HepG2 (cell line): ENCODE measurements at regions not wholly inside any gene's neighbourhood (a gene's known extent, or its start where the extent isn't known, plus 50 kb on each side); places are given as distances from the start of the nearest gene placed in this dataset.

Experiments
- ATAC-seq: fragments of 200-7000 bp; cut with Tn5 transposase; 3 replicates; pipeline ENCODE4 v1.9.1; 2020; ENCODE audit warnings: mild to moderate bottlenecking, moderate library complexity
- BruUV-seq: library from RNA; stranded (reverse); fragments of 400-500 nt; replicated peaks from 2 replicates; lab custom pipeline; 2021; lab: Mats Ljungman, UMichigan
- CTCF ChIA-PET: fragments of 300-600 bp; formaldehyde crosslinking; extraction: SDS; loops from one replicate; lab custom pipeline; 2021; ENCODE audit warnings: low total read pairs, inconsistent platforms, low intra/inter-chr PET ratio; lab: Yijun Ruan, JAX
- POLR2A ChIA-PET: fragments of 350-600 bp; sonication (Branson Sonifier 250); formaldehyde crosslinking; loops from one replicate; lab custom pipeline; 2020; ENCODE audit warnings: antibody characterized with exemption, inconsistent platforms; lab: Yijun Ruan, JAX
- DNase-seq: peaks from one replicate; pipeline ENCODE4 v3.0.0-alpha.2; 2015; ENCODE audit warnings: low spot score
- FAIRE-seq: peaks from 3 replicates; lab custom pipeline; 2011; peaks lifted over from hg19 to GRCh38; lab: Jason Lieb, UNC
- H2AFZ ChIP-seq: one replicate; pipeline ENCODE4 v1.6.1; 2011; ENCODE audit warnings: low read length, inconsistent platforms
- H3K27ac ChIP-seq: fragments of 300-600 bp; 3 replicates; pipeline ENCODE4 v1.8.0; 2011; ENCODE audit warnings: mixed run types, mild to moderate bottlenecking, mixed read lengths, low read length, inconsistent platforms; ENCODE audit not compliant: insufficient read depth; ENCODE audit errors: extremely low read length
- H3K27me3 ChIP-seq, 2 experiments: fragments of 200-600 bp in 1 of 2; 2 replicates in 1 of 2; 3 replicates in 1 of 2; pipeline versions ENCODE4 v1.6.0 to v1.8.0; 2011; ENCODE audit warnings: low read length in 2 of 2, mild to moderate bottlenecking in 2 of 2, moderate library complexity in 2 of 2, inconsistent platforms in 1 of 2; ENCODE audit not compliant: insufficient read depth in 2 of 2, control insufficient read depth in 1 of 2
- H3K36me3 ChIP-seq, 2 experiments: fragments of 200-600 bp in 1 of 2; replicated peaks in 1 of 2; 2 replicates in 1 of 2; 3 replicates in 1 of 2; pipeline versions ENCODE4 v1.5.1 to v1.8.0; 2011; ENCODE audit warnings: low read length in 2 of 2, inconsistent platforms in 1 of 2; ENCODE audit not compliant: insufficient read depth in 2 of 2, control insufficient read depth in 1 of 2
- H3K4me1 ChIP-seq: 2 replicates; pipeline ENCODE4 v1.5.1; 2012; ENCODE audit warnings: low read length, inconsistent platforms; ENCODE audit not compliant: insufficient read depth
- H3K4me2 ChIP-seq: 2 replicates; pipeline ENCODE4 v1.6.0; 2011; ENCODE audit warnings: low read depth, low read length, inconsistent platforms
- H3K4me3 ChIP-seq, 3 experiments: fragments of 200-600 bp in 1 of 3; sonication (generic), shearing (Covaris generic) in 1 of 3; replicated peaks in 1 of 3; 2 replicates each; pipeline ENCODE4 v1.5.1; 2011 to 2016; ENCODE audit warnings: low read length in 3 of 3, inconsistent platforms in 2 of 3, low read depth in 2 of 3, mild to moderate bottlenecking in 2 of 3, control low read depth in 1 of 3, mixed read lengths in 1 of 3; ENCODE audit not compliant: insufficient read depth in 1 of 3
- H3K79me2 ChIP-seq: one replicate; pipeline ENCODE4 v1.6.1; 2011; ENCODE audit warnings: low read length, inconsistent platforms; ENCODE audit not compliant: insufficient read depth
- H3K9ac ChIP-seq: 2 replicates; pipeline ENCODE4 v1.6.0; 2011; ENCODE audit warnings: mild to moderate bottlenecking, low read depth, low read length, inconsistent platforms; ENCODE audit not compliant: insufficient read depth
- H3K9me3 ChIP-seq: 2 replicates; pipeline ENCODE4 v1.5.1; 2012; ENCODE audit warnings: mild to moderate bottlenecking, low read length
- H4K20me1 ChIP-seq: 2 replicates; pipeline ENCODE4 v1.6.0; 2011; ENCODE audit warnings: inconsistent platforms, mild to moderate bottlenecking, low read length, moderate library complexity; ENCODE audit not compliant: insufficient read depth
- DNMT3B ChIP-seq: conservative IDR thresholded peaks from 2 replicates; pipeline ENCODE4 v1.6.1; 2016; ENCODE audit warnings: missing biosample characterization, control low read depth
- HNF4A ChIP-seq: sonication (generic); formaldehyde crosslinking; IDR thresholded peaks from 2 replicates; pipeline ENCODE4 v1.4.0; 2020; ENCODE audit warnings: missing genetic modification reagents
- MBNL3 ChIP-seq: fragments of 250-450 bp; sonication (Bioruptor Pico); conservative IDR thresholded peaks from 2 replicates; pipeline ENCODE4 v1.8.0; 2022; ENCODE audit warnings: mild to moderate bottlenecking, inconsistent platforms
- NCOA1 ChIP-seq: sonication (generic); formaldehyde crosslinking; IDR thresholded peaks from 2 replicates; pipeline ENCODE4 v1.9.0; 2021; ENCODE audit warnings: missing genetic modification reagents
- ZFY ChIP-seq: sonication (generic); formaldehyde crosslinking; IDR thresholded peaks from 2 replicates; pipeline ENCODE4 v1.4.0; 2020; ENCODE audit warnings: missing genetic modification reagents
- ZNF383 ChIP-seq: sonication (generic); formaldehyde crosslinking; IDR thresholded peaks from 2 replicates; pipeline ENCODE4 v1.4.0; 2020; ENCODE audit warnings: missing genetic modification reagents, mild to moderate bottlenecking, borderline replicate concordance
- ZNF44 ChIP-seq: sonication (generic); formaldehyde crosslinking; IDR thresholded peaks from 2 replicates; pipeline ENCODE4 v1.5.1; 2020; ENCODE audit warnings: mild to moderate bottlenecking, missing genetic modification reagents
- ZNF530 ChIP-seq: sonication (generic); formaldehyde crosslinking; IDR thresholded peaks from 2 replicates; pipeline ENCODE4 v1.5.0; 2020; ENCODE audit warnings: low read depth, mild to moderate bottlenecking, missing genetic modification reagents
- ZNF703 ChIP-seq: sonication (generic); formaldehyde crosslinking; IDR thresholded peaks from 2 replicates; pipeline ENCODE4 v1.5.1; 2020; ENCODE audit warnings: missing genetic modification reagents, mild to moderate bottlenecking, moderate library complexity, borderline replicate concordance
- ZNF772 ChIP-seq: sonication (generic); formaldehyde crosslinking; IDR thresholded peaks from 2 replicates; pipeline ENCODE4 v1.5.0; 2020; ENCODE audit warnings: mild to moderate bottlenecking, missing genetic modification reagents
- WGBS: methylation state at CpG from one replicate; pipeline ENCODE4 v1.1.6; 2017; ENCODE audit warnings: low lambda C conversion rate; 5-methylcytosine and 5-hydroxymethylcytosine counted together
- in situ Hi-C: cut with HindIII; loops from 2 replicates; pipeline ENCODE4 v1.10.0; 2017; ENCODE audit warnings: low pct_unique_long_range_greater_than_20kb; ENCODE audit not compliant: extremely low pct_ligation_motif_present
- intact Hi-C: fragments of 100-400 bp; cut with micrococcal nuclease; formaldehyde crosslinking; loops from one replicate; pipeline ENCODE4 v1.10.0; 2022; ENCODE audit not compliant: unreplicated experiment
- TF ChIP-seq, protein P1 (sequence below): sonication (generic); formaldehyde crosslinking; IDR thresholded peaks from 2 replicates; pipeline ENCODE4 v1.4.0; 2020; ENCODE audit warnings: missing genetic modification reagents, borderline replicate concordance

DNA sequence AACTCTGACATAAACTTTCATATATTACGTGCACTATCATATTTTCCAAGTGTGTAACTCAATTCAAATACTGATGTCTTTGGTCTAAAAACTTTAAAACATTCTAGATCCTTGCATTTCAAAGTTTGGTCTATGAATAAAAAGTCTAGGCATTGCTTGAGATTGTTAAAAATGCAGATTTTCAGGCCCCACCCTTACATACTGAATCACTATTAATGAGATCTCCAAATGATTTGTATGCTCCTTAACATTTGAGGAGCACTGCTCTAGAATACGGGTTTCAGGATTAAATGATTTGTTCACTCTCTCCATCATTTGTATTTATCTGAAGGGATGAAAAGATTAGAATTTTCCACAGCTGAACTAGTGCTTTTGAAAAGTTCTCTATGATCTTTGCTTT, 202.9 kb downstream of the KBTBD8 start:
- no peak overlapping the region for H3K9ac ChIP-seq
- ATAC-seq, result no peak
- no peaks in the 10 kb centered on the region for H3K79me2 ChIP-seq
- no peak overlapping the region for H2AFZ ChIP-seq
- no peaks in the 10 kb centered on the region for H3K9me3 ChIP-seq
- intact Hi-C loops (no loop called here), in situ Hi-C loops (no loop called here)
- TF ChIP-seq DNMT3B (CRISPR knock-in tag) (no peak), ZFY (no peak), ZNF703 (CRISPR knock-in tag) (no peak), ZNF530 (no peak), HNF4A (CRISPR knock-in tag) (no peak), ZNF383 (CRISPR knock-in tag) (no peak), MBNL3 (CRISPR knock-in tag) (no peak), NCOA1 (no peak), ZNF772 (CRISPR knock-in tag) (no peak), ZNF44 (CRISPR knock-in tag) (no peak)
- TF ChIP-seq, protein P1, sequence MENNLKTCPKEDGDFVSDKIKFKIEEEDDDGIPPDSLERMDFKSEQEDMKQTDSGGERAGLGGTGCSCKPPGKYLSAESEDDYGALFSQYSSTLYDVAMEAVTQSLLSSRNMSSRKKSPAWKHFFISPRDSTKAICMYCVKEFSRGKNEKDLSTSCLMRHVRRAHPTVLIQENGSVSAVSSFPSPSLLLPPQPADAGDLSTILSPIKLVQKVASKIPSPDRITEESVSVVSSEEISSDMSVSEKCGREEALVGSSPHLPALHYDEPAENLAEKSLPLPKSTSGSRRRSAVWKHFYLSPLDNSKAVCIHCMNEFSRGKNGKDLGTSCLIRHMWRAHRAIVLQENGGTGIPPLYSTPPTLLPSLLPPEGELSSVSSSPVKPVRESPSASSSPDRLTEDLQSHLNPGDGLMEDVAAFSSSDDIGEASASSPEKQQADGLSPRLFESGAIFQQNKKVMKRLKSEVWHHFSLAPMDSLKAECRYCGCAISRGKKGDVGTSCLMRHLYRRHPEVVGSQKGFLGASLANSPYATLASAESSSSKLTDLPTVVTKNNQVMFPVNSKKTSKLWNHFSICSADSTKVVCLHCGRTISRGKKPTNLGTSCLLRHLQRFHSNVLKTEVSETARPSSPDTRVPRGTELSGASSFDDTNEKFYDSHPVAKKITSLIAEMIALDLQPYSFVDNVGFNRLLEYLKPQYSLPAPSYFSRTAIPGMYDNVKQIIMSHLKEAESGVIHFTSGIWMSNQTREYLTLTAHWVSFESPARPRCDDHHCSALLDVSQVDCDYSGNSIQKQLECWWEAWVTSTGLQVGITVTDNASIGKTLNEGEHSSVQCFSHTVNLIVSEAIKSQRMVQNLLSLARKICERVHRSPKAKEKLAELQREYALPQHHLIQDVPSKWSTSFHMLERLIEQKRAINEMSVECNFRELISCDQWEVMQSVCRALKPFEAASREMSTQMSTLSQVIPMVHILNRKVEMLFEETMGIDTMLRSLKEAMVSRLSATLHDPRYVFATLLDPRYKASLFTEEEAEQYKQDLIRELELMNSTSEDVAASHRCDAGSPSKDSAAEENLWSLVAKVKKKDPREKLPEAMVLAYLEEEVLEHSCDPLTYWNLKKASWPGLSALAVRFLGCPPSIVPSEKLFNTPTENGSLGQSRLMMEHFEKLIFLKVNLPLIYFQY (CRISPR knock-in tag), result no peak
- H3K4me1 ChIP-seq, result no peaks in the 10 kb centered on the region
- no peak overlapping the region for H3K4me3 ChIP-seq
- H3K4me2 ChIP-seq, result no peak overlapping the region
- FAIRE-seq, result no peak
- no peaks in the 10 kb centered on the region for H3K27me3 ChIP-seq
- no peak for DNase-seq
- POLR2A ChIA-PET, result no interaction called here
- H3K36me3 ChIP-seq, result no peaks in the 10 kb centered on the region
- WGBS, result 25% methylated on average over 2 of the region's 2 CpGs
- BruUV-seq, result no TSS peak
- CTCF ChIA-PET, result no interaction called here
- H4K20me1 ChIP-seq, result no peaks in the 10 kb centered on the region
- no peak overlapping the region for H3K27ac ChIP-seq
